Activated B cell treated with CpG ODN at 0.5 μM for 24 hours (primary cell): ENCODE measurements at regions not wholly inside any gene's neighbourhood (a gene's known extent, or its start where the extent isn't known, plus 50 kb on each side); places are given as distances from the start of the nearest gene placed in this dataset.

Experiments used
- ATAC-seq: fragments of 200-7000 bp; cut with Tn5 transposase; one replicate; pipeline ENCODE4 v1.10.0; 2021; ENCODE audit warnings: low read depth, mild to moderate bottlenecking, moderate library complexity
- CTCF ChIA-PET: fragments of 350-600 bp; sonication (Branson Sonifier 250); formaldehyde crosslinking; loops from one replicate; lab custom pipeline; 2021; ENCODE audit warnings: antibody characterized with exemption; lab: Charles Lee
- POLR2A ChIA-PET: fragments of 350-600 bp; sonication (Branson Sonifier 250); formaldehyde crosslinking; loops from one replicate; lab custom pipeline; 2021; ENCODE audit warnings: antibody characterized with exemption; lab: Charles Lee
- DNase-seq: peaks from one replicate; pipeline ENCODE4 v3.0.0; 2022
- H3K27ac Mint-ChIP-seq: one replicate; pipeline ENCODE4 v1.8.0; 2020; ENCODE audit warnings: mixed read lengths
- H3K27me3 Mint-ChIP-seq: one replicate; pipeline ENCODE4 v1.8.0; 2021; ENCODE audit warnings: mixed read lengths
- H3K36me3 Mint-ChIP-seq: one replicate; pipeline ENCODE4 v1.8.0; 2021; ENCODE audit warnings: low read depth, mixed read lengths
- H3K4me1 Mint-ChIP-seq: one replicate; pipeline ENCODE4 v1.8.0; 2021; ENCODE audit warnings: mixed read lengths
- H3K4me3 Mint-ChIP-seq: one replicate; pipeline ENCODE4 v1.8.0; 2020; ENCODE audit warnings: mild to moderate bottlenecking, mixed read lengths
- H3K9me3 Mint-ChIP-seq: one replicate; pipeline ENCODE4 v1.8.0; 2020; ENCODE audit warnings: mixed read lengths
- CTCF ChIP-seq: fragments of 200-600 bp; IDR thresholded peaks from one replicate; pipeline ENCODE4 v1.8.0; 2022; ENCODE audit warnings: antibody characterized with exemption, mild to moderate bottlenecking
- intact Hi-C: fragments of 100-400 bp; cut with micrococcal nuclease; formaldehyde crosslinking; loops from one replicate; pipeline ENCODE4 v1.15.1; 2024

- Mint-ChIP-seq H3K4me3 (no peak overlapping the region), H3K36me3 (no peaks in the 10 kb centered on the region), H3K27ac (no peak overlapping the region), H3K9me3 (no peaks in the 10 kb centered on the region), H3K27me3 (no peaks in the 10 kb centered on the region), H3K4me1 (no peaks in the 10 kb centered on the region)
- ChIA-PET POLR2A (no interaction called here), CTCF (no interaction called here)
- TF ChIP-seq CTCF: no peak
- DNase-seq: no peak
- intact Hi-C loops: no loop called here
- ATAC-seq: no peak
Observed at GRCh38 chr18:78586586-78586985, 393.0 kb upstream of the SALL3 start.

GRCh38 chr18:78587096-78587495 lies 392.5 kb upstream of the SALL3 start:
- H3K36me3 Mint-ChIP-seq: no peaks in the 10 kb centered on the region
- H3K27me3 Mint-ChIP-seq: no peaks in the 10 kb centered on the region
- ChIA-PET POLR2A (no interaction called here), CTCF (no interaction called here)
- H3K9me3 Mint-ChIP-seq: peaks cover 2% of the 10 kb centered on the region
- DNase-seq (no peak), ATAC-seq (no peak)
- intact Hi-C loops: no loop called here
- H3K27ac Mint-ChIP-seq: no peak overlapping the region
- no peak for TF ChIP-seq CTCF
- H3K4me3 Mint-ChIP-seq: no peak overlapping the region
- no peaks in the 10 kb centered on the region for H3K4me1 Mint-ChIP-seq

- Mint-ChIP-seq H3K4me3 (no peak overlapping the region), H3K36me3 (no peaks in the 10 kb centered on the region), H3K4me1 (no peaks in the 10 kb centered on the region), H3K9me3 (peaks cover 3% of the 10 kb centered on the region), H3K27ac (no peak overlapping the region), H3K27me3 (no peaks in the 10 kb centered on the region)
- intact Hi-C loops: no loop called here
- ATAC-seq (no peak), DNase-seq (no peak)
- ChIA-PET CTCF (no interaction called here), POLR2A (no interaction called here)
- no peak for TF ChIP-seq CTCF
Observed at GRCh38 chr18:78587626-78588600, 391.7 kb upstream of the SALL3 start.

GRCh38 chr18:78589916-78590437 lies 389.6 kb upstream of the SALL3 start:
- ATAC-seq (no peak), DNase-seq (no peak)
- Mint-ChIP-seq H3K27me3 (no peaks in the 10 kb centered on the region), H3K9me3 (peaks cover 14% of the 10 kb centered on the region), H3K4me3 (no peak overlapping the region), H3K4me1 (no peaks in the 10 kb centered on the region), H3K36me3 (no peaks in the 10 kb centered on the region), H3K27ac (no peak overlapping the region)
- no peak for TF ChIP-seq CTCF
- CTCF ChIA-PET: no interaction called here
- POLR2A ChIA-PET: no interaction called here
- intact Hi-C loops: no loop called here

- ATAC-seq (no peak), DNase-seq (no peak)
- Mint-ChIP-seq H3K9me3 (peaks cover 14% of the 10 kb centered on the region), H3K27ac (no peak overlapping the region), H3K4me1 (no peaks in the 10 kb centered on the region), H3K4me3 (no peak overlapping the region), H3K36me3 (no peaks in the 10 kb centered on the region), H3K27me3 (no peaks in the 10 kb centered on the region)
- ChIA-PET CTCF (no interaction called here), POLR2A (no interaction called here)
- intact Hi-C loops: no loop called here
- no peak for TF ChIP-seq CTCF
Observed at GRCh38 chr18:78595453-78595852, 384.2 kb upstream of the SALL3 start.
